GM23338 (cell line): ENCODE measurements at regions not wholly inside any gene's neighbourhood (a gene's known extent, or its start where the extent isn't known, plus 50 kb on each side); places are given as distances from the start of the nearest gene placed in this dataset.

ENCODE experiments used
- ATAC-seq: fragments of 200-7000 bp; cut with Tn5 transposase; 3 replicates; pipeline ENCODE4 v1.9.1; 2020
- DNase-seq: peaks from one replicate; pipeline ENCODE4 v3.0.0-alpha.2; 2015; ENCODE audit warnings: low spot score
- H2AFZ ChIP-seq: fragments of 200-600 bp; sonication (generic); 2 replicates; pipeline ENCODE4 v1.8.0; 2016; ENCODE audit warnings: antibody characterized with exemption, mild to moderate bottlenecking, moderate library complexity
- H3F3A ChIP-seq: fragments of 200-600 bp; sonication (generic); replicated peaks from 2 replicates; pipeline ENCODE4 v1.8.0; 2017; ENCODE audit warnings: antibody characterized with exemption, mixed run types, low read depth
- H3K27ac ChIP-seq: fragments of 200-600 bp; sonication (generic); 2 replicates; pipeline ENCODE4 v1.6.1; 2016; ENCODE audit warnings: low read depth
- H3K27me3 ChIP-seq: fragments of 200-600 bp; sonication (generic); 2 replicates; pipeline ENCODE4 v1.8.0; 2016; ENCODE audit warnings: mild to moderate bottlenecking, mixed run types, moderate library complexity; ENCODE audit not compliant: insufficient read depth
- H3K36me3 ChIP-seq: fragments of 200-600 bp; sonication (generic); 2 replicates; pipeline ENCODE4 v1.8.0; 2016; ENCODE audit warnings: mild to moderate bottlenecking; ENCODE audit not compliant: insufficient read depth
- H3K4me1 ChIP-seq: fragments of 200-600 bp; sonication (generic); 2 replicates; pipeline ENCODE4 v1.8.0; 2016; ENCODE audit warnings: mild to moderate bottlenecking, moderate library complexity; ENCODE audit not compliant: insufficient read depth
- H3K4me2 ChIP-seq: fragments of 200-600 bp; sonication (generic); 2 replicates; pipeline ENCODE4 v1.7.1; 2017; ENCODE audit warnings: mixed run types
- H3K4me3 ChIP-seq: fragments of 200-600 bp; sonication (generic); 2 replicates; pipeline ENCODE4 v1.6.1; 2016; ENCODE audit warnings: mixed run types
- H3K79me2 ChIP-seq: fragments of 200-600 bp; sonication (generic); replicated peaks from 2 replicates; pipeline ENCODE4 v1.8.0; 2017; ENCODE audit warnings: mild to moderate bottlenecking; ENCODE audit not compliant: insufficient read depth
- H3K9me2 ChIP-seq: fragments of 200-600 bp; sonication (generic); 2 replicates; pipeline ENCODE4 v1.8.0; 2017; ENCODE audit not compliant: insufficient read depth
- H4K20me1 ChIP-seq: fragments of 200-600 bp; sonication (generic); replicated peaks from 2 replicates; pipeline ENCODE4 v1.8.0; 2017; ENCODE audit warnings: mild to moderate bottlenecking; ENCODE audit not compliant: insufficient read depth
- H3K27ac Mint-ChIP-seq: 2 replicates; pipeline ENCODE4 v1.8.0; 2020; ENCODE audit warnings: inconsistent platforms, mild to moderate bottlenecking, moderate library complexity, mixed read lengths
- H3K27me3 Mint-ChIP-seq: 3 replicates; pipeline ENCODE4 v1.8.0; 2022; ENCODE audit warnings: low read depth, mild to moderate bottlenecking, moderate library complexity, mixed read lengths, inconsistent platforms; ENCODE audit not compliant: insufficient read depth, poor library complexity
- H3K36me3 Mint-ChIP-seq: 3 replicates; pipeline ENCODE4 v1.8.0; 2021; ENCODE audit warnings: low read depth, mild to moderate bottlenecking, inconsistent platforms, moderate library complexity, mixed read lengths
- H3K4me1 Mint-ChIP-seq: 3 replicates; pipeline ENCODE4 v1.8.0; 2020; ENCODE audit warnings: mild to moderate bottlenecking, inconsistent platforms, mixed read lengths
- H3K4me3 Mint-ChIP-seq: 3 replicates; pipeline ENCODE4 v1.8.0; 2021; ENCODE audit warnings: moderate library complexity, mild to moderate bottlenecking, inconsistent platforms, mixed read lengths
- H3K9me3 Mint-ChIP-seq: 3 replicates; pipeline ENCODE4 v1.8.0; 2020; ENCODE audit warnings: moderate library complexity, mild to moderate bottlenecking, inconsistent platforms, mixed read lengths
- ETS1 ChIP-seq: IDR thresholded peaks from 2 replicates; pipeline ENCODE4 v1.6.1; 2016; ENCODE audit warnings: antibody characterized with exemption
- JUNB ChIP-seq: IDR thresholded peaks from one replicate; pipeline ENCODE4 v1.6.1; 2016; ENCODE audit warnings: antibody characterized with exemption; ENCODE audit not compliant: unreplicated experiment
- ZNF331 ChIP-seq: fragments of 250-450 bp; sonication (Bioruptor Pico); IDR thresholded peaks from 2 replicates; pipeline ENCODE4 v1.5.0; 2020; ENCODE audit warnings: low read depth, mild to moderate bottlenecking, moderate library complexity
- ZNF462 ChIP-seq: fragments of 250-450 bp; sonication (Bioruptor Pico); IDR thresholded peaks from 2 replicates; pipeline ENCODE4 v1.5.0; 2020; ENCODE audit warnings: mild to moderate bottlenecking, moderate library complexity

DNA sequence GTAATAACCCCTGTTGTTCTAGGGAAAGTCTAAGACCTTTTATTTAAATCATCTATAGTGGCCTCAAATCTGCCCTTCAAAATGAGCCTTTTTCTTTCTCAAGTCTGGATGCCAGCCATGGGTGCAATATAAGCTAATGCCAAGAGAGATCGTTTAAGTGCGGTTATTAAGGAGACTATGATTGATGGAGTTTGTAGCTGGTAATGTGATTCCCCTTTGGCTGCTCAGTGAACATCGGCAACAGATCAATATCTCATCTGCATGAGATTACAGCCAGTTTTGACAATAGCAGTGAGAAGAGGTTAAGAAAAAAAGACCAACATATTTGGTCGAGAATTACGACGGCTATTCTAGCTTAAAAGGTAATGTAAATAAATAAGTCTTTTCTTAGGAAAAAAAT is 1049.4 kb upstream of the NUDT12 start:
- ATAC-seq (no peak), DNase-seq (no peak)
- Histone ChIP-seq H4K20me1 (no peaks in the 10 kb centered on the region), H3K36me3 (no peaks in the 10 kb centered on the region), H3K27ac (no peak overlapping the region), H3F3A (no peaks in the 10 kb centered on the region), H3K9me2 (no peaks in the 10 kb centered on the region), H2AFZ (no peak overlapping the region), H3K4me2 (no peak overlapping the region), H3K4me3 (no peak overlapping the region), H3K4me1 (peaks cover 10% of the 10 kb centered on the region; the same call in 1 of the 2 replicates), H3K27me3 (no peaks in the 10 kb centered on the region), H3K79me2 (no peaks in the 10 kb centered on the region)
- Mint-ChIP-seq H3K36me3 (no peaks in the 10 kb centered on the region), H3K4me1 (peaks cover 10% of the 10 kb centered on the region), H3K27me3 (peaks cover 2% of the 10 kb centered on the region), H3K4me3 (no peak overlapping the region), H3K27ac (no peak overlapping the region), H3K9me3 (no peaks in the 10 kb centered on the region)
- TF ChIP-seq JUNB (no peak), ETS1 (no peak), ZNF462 (CRISPR knock-in tag) (no peak)

DNA sequence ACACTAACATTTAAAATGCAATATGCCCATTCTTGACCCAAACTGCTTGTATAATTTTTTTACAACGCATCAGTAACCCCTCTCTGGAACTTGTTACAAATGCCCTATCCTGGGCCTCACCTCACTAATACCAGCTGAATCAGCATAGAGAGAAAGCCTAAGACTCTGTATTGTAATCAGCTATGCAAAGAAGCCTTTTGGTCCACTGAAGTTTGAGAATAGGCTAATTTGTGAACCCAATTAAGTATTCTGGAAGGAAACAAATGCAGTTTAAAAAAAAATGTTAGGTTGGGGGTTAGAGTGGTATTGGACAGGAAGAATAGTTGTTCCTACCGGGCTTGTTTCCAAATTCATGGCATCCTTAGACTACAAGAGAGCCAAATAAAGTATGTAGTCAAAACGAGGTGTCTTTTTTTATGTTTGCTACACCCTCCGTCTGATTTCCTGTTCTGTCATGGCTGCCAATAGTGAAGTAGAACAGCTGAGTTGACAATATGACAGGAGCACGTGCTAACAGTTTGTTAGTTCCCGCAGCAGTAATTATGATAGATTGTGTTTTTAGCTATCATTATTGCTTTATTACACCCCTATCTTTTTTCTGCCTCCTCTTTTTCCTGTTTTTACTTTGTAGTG is 1048.7 kb upstream of the NUDT12 start:
- no peak overlapping the region for H3K27ac Mint-ChIP-seq
- H3K4me3 ChIP-seq = no peak overlapping the region
- TF ChIP-seq ZNF462 (CRISPR knock-in tag) = no peak
- TF ChIP-seq ZNF331 (CRISPR knock-in tag) = no peak

More for the DNA sequence above, 1048.7 kb upstream of the NUDT12 start:
- DNase-seq (no peak), ATAC-seq (no peak)
- Mint-ChIP-seq H3K27me3 (peaks cover 2% of the 10 kb centered on the region), H3K36me3 (no peaks in the 10 kb centered on the region), H3K9me3 (no peaks in the 10 kb centered on the region), H3K4me1 (peaks cover 14% of the 10 kb centered on the region), H3K4me3 (no peak overlapping the region)
- Histone ChIP-seq H3K4me1 (peaks cover 10% of the 10 kb centered on the region; the same call in 1 of the 2 replicates), H2AFZ (peak overlapping the region; percentile 24; the same call in 1 of the 2 replicates), H3F3A (no peaks in the 10 kb centered on the region), H3K27me3 (no peaks in the 10 kb centered on the region), H3K9me2 (no peaks in the 10 kb centered on the region), H3K36me3 (no peaks in the 10 kb centered on the region), H4K20me1 (no peaks in the 10 kb centered on the region), H3K79me2 (no peaks in the 10 kb centered on the region), H3K27ac (peak overlapping the region; percentile 16; the same call in 1 of the 2 replicates), H3K4me2 (no peak overlapping the region)
